HT-29 (cell line): ENCODE measurements at regions not wholly inside any gene's neighbourhood (a gene's known extent, or its start where the extent isn't known, plus 50 kb on each side); places are given as distances from the start of the nearest gene placed in this dataset.

Source experiments
- DNase-seq: peaks from one replicate; pipeline ENCODE4 v3.0.0-alpha.2; 2015; ENCODE audit warnings: low spot score

GRCh38 chr9:95670122-95670521 is 153.4 kb upstream of the PTCH1 start:
- DNase-seq = no peak

GRCh38 chr9:95669253-95669652 is 152.5 kb upstream of the PTCH1 start:
- no peak for DNase-seq

DNA sequence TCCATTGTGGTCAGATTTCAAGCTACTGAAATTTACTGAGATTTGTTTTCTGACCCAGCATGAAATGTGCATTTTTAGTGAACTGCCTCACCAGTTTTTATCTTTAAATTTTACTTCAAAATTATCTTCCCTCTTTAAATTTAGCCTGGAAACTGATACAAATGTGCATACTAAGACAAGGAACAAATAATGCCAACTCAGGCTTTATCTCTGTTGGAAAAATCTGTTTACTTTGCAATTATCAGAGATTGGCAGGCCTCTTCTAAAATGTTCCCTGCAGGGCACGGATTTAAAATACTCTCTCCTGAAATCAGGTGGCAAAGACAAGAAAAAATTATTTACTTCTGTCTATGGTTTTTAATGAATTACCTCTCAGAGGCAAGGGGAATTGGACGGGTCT is 151.0 kb upstream of the PTCH1 start:
- DNase-seq = no peak

GRCh38 chr9:95666785-95667155 is 150.0 kb upstream of the PTCH1 start:
- DNase-seq = no peak

GRCh38 chr9:95666096-95666784 is 149.5 kb upstream of the PTCH1 start:
- no peak for DNase-seq

GRCh38 chr9:95653246-95653645 is 136.5 kb upstream of the PTCH1 start:
- no peak for DNase-seq

- no peak for DNase-seq
These were observed 133.9 kb upstream of the PTCH1 start for GRCh38 chr9:95650720-95651119.

DNA sequence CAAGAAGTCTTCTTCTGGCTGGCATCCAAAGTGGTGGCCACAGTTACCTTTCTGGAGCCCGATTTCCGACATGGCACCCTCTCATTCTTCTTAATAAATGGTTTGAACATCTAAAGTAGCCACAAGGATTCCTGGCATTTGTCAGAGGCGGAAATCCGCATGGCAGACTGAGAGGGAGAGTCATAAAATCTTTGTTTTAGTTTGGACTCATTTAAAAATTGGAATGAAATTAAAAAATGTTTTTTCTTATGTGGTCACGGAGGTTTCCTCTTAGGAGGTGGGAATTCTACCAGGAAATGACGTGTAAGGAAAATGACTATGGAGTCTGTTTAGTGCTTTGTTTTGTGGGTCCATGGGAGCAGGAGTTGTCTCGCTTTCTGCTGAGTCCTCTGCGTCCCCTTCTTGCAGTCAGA is 133.0 kb upstream of the PTCH1 start:
- no peak for DNase-seq

- DNase-seq = no peak
These were observed 131.5 kb upstream of the PTCH1 start for GRCh38 chr9:95648225-95648624.

DNA sequence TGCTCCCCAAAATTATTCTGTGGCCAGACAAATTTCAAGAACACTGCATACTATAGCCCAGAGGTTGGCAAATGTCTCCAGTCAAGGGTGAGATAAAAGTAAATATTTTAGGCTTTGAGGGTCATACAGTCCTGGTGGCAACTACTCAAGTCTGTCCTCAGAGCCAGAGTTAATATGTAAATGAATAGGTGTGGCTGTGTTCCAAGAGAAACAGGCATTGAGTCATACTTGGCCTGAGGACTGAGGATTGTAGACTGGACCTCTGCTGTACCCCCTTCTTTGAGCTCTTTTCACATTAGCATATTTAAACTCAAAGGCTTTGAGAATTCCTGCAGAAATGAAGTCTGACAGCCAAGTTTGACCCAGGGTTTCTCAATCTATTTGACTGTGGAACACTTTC is 129.2 kb upstream of the PTCH1 start:
- no peak for DNase-seq

- DNase-seq = no peak
These were observed 128.8 kb upstream of the PTCH1 start for GRCh38 chr9:95645579-95645978.

DNA sequence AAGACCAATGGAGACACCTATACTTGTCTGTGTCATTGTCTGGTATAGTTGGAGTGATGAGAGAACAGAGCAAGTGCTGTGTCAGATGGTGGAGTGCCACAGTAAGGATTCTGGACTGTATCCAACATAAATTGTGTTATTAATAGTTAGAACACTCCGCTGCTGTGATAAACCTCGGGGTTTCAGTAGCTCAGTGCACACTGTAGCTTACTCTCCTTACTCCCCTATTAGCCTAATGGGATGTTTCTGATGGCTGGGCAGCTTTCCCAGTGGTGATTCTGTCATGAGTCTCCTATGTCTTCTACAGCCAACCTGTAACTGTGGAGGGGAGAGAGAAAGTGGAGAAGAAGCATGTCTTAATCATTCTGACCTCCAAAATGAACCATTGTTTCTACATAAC is 127.6 kb upstream of the PTCH1 start:
- no peak for DNase-seq

GRCh38 chr9:95643619-95644018 is 126.8 kb upstream of the PTCH1 start:
- DNase-seq = no peak

- no peak for DNase-seq
These were observed 125.4 kb upstream of the PTCH1 start for GRCh38 chr9:95642189-95642588.

GRCh38 chr9:95641586-95641985 is 124.8 kb upstream of the PTCH1 start:
- DNase-seq = no peak

DNA sequence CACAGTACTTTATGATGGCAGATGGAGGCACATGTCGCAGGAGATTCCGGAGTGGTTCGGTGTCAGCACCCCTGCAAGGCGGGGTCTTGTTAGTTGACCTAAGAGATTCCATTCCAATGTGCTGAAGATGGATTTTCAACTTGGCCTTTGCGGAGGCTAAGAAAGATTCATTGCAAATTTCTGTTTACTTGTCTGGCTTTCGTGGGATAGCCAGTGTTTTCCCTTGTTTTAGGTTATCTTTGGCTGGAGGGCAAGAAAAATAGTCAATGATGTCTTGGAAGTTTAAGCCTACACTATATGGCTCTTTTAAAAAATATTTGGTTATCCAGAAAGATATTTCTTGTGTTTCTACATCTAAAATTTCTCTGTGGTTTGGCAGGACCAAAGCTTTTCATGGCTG is 123.6 kb upstream of the PTCH1 start:
- DNase-seq = no peak

- no peak for DNase-seq
These were observed 119.4 kb upstream of the PTCH1 start for GRCh38 chr9:95635986-95636671.

DNA sequence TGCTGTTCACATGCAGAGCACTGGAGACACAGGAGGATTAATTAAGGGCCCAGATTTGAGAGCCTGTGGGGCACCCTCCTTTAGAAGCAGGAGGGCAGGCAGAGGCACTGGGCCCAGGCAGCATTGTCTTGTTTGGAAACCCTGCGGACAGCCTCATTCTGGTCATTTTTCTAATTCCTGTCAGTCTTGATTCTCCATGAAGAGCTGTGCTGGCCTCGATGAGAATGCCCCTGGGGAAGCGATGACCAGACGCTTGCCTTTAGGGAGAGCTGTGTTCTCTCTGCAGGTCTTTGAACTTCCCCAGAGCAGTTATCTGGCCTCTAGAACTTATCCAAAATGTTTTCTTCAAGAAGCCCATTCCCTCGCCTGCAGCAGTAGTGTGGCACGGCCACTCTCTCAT is 117.8 kb upstream of the PTCH1 start:
- no peak for DNase-seq

DNA sequence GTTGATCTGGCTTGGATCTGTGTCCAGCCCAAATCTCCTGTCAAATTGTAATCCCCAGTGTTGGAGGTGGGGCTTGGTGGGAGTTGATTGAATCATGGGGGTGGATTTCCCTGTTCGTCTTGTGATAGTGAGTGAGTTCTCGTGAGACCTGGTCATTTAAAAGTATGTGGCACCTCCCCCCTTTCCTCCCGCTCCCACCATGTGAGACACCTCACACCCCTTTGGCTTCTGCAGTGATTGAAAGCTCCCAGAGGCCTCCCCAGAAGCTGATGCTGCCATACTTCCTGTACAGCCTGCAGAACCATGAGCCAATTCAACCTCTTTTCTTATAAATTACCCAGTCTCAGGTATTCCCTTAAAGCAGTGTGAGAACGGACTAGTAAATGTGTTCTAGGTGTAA is 117.3 kb upstream of the PTCH1 start:
- no peak for DNase-seq

DNA sequence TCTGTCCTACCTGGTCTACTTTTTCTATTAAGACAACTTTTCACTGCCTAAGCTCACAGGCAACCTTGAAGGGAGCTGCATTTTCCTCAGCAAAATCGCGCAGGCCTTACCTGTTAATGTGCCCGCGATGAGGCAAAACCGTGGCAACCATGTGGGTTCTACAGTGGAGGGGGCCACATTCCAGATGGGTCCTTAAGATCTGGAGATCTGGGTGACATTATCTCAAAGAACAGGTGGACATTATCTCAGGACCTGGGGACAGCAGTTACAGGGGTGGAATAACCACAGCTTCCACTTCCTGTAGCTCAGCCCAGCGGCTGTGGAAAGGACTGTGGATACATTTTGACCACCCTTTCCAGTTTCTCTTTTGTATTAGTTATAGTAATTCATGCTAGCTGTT is 112.8 kb upstream of the PTCH1 start:
- no peak for DNase-seq

GRCh38 chr9:95627802-95628201 is 111.0 kb upstream of the PTCH1 start:
- no peak for DNase-seq

DNA sequence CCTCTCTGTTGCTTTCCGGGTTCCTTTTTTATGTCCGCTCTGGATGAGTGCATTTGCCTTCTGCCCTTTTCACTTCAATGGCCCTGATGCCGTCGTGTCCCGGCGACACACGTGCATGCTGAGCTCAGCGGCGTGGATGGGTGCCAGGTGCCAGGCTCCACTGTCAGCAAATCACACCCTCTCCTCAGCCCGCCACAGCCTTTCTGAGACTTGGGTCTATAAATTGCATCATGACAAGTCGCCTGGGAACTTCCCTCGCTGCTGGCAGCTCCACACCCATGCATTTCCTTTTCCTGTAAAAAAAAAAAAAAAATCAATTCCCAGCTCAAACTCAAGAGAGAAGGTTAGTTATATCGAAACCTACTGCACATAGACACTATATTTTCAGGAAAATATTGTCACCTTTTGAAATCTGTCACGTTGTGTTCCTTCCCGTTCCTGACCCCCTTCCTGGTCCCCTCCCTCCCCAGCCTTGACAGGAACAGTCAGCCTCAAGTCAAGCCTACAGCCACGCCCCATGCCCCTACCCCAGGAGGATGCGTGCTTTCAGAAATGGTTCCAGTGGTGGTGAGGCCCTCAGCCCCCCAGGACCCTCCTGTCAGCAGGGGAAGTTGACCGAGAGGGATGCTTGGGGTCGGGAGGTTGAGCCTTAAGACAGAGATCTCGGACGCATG is 110.3 kb upstream of the PTCH1 start:
- no peak for DNase-seq

GRCh38 chr9:95626341-95626740 is 109.6 kb upstream of the PTCH1 start:
- DNase-seq = no peak
